HCT116 (cell line): ENCODE measurements at regions not wholly inside any gene's neighbourhood (a gene's known extent, or its start where the extent isn't known, plus 50 kb on each side); places are given as distances from the start of the nearest gene placed in this dataset.

Source experiments
- ATAC-seq: fragments of 200-7000 bp; cut with Tn5 transposase; 2 replicates; pipeline ENCODE4 v1.9.1; 2020; ENCODE audit warnings: mild to moderate bottlenecking, moderate library complexity
- BruUV-seq: library from RNA; stranded (reverse); fragments of 400-500 nt; replicated peaks from 2 replicates; lab custom pipeline; 2021; lab: Mats Ljungman, UMichigan
- CTCF ChIA-PET: fragments of 300-600 bp; sonication (Branson Sonifier 250); formaldehyde crosslinking; loops from one replicate; lab custom pipeline; 2021; ENCODE audit warnings: antibody characterized with exemption; lab: Charles Lee
- POLR2A ChIA-PET: fragments of 300-600, 350-600 bp; sonication (Branson Sonifier 250); formaldehyde crosslinking; loops from one replicate; lab custom pipeline; 2021; ENCODE audit warnings: antibody characterized with exemption; lab: Charles Lee
- RAD21 ChIA-PET, 2 experiments: fragments of 300-600 bp; sonication (Branson Sonifier 250); formaldehyde crosslinking; loops; one replicate each; lab custom pipeline; 2023; ENCODE audit warnings: low total read pairs in 2 of 2; ENCODE audit not compliant: uncharacterized antibody in 2 of 2, unreplicated experiment in 2 of 2, low non-redundant PET in 1 of 2; lab: Charles Lee
- DNase-seq: peaks from one replicate; pipeline ENCODE4 v3.0.0-alpha.2; 2010; ENCODE audit warnings: low read depth, low spot score
- H2AFZ ChIP-seq: fragments of 200-600 bp; shearing (Covaris generic), sonication (generic); 2 replicates; pipeline ENCODE4 v1.6.1; 2017; ENCODE audit warnings: low read depth, mixed run types, mixed read lengths, antibody characterized with exemption, low read length; ENCODE audit not compliant: poor library complexity, severe bottlenecking
- H3K27ac ChIP-seq: 2 replicates; pipeline ENCODE4 v1.5.1; 2012; ENCODE audit warnings: low read depth, low read length
- H3K27me3 ChIP-seq: fragments of 200-600 bp; sonication (generic); 2 replicates; pipeline ENCODE4 v1.6.1; 2016; ENCODE audit warnings: mixed run types, low read length, mixed read lengths; ENCODE audit not compliant: insufficient read depth
- H3K36me3 ChIP-seq, 2 experiments: fragments of 200-500 bp in 1 of 2; fragments of 200-600 bp in 1 of 2; sonication (Bioruptor generic) in 1 of 2; sonication (generic) in 1 of 2; 2 replicates each; pipeline versions ENCODE4 v1.5.1 to v1.6.1; 2014 to 2016; ENCODE audit warnings: low read length in 2 of 2, inconsistent platforms in 1 of 2, mixed read lengths in 1 of 2, mixed run types in 1 of 2; ENCODE audit not compliant: insufficient read depth in 2 of 2, control insufficient read depth in 1 of 2
- H3K4me1 ChIP-seq, 2 experiments: fragments of 200-600 bp in 1 of 2; sonication (generic) in 1 of 2; 2 replicates each; pipeline versions ENCODE4 v1.5.1 to v1.6.1; 2012 to 2017; ENCODE audit warnings: low read length in 2 of 2, inconsistent platforms in 1 of 2, mild to moderate bottlenecking in 1 of 2, mixed read lengths in 1 of 2, mixed run types in 1 of 2, moderate library complexity in 1 of 2; ENCODE audit not compliant: insufficient read depth in 2 of 2, control insufficient read depth in 1 of 2
- H3K4me2 ChIP-seq: fragments of 200-600 bp; sonication (generic); 2 replicates; pipeline ENCODE4 v1.6.1; 2017; ENCODE audit warnings: mixed run types, low read length, mixed read lengths
- H3K4me3 ChIP-seq, 2 experiments: fragments of 200-600 bp in 1 of 2; sonication (generic) in 1 of 2; replicated peaks in 1 of 2; 2 replicates each; pipeline ENCODE4 v1.5.1; 2011 to 2016; ENCODE audit warnings: low read length in 2 of 2, control low read depth in 1 of 2, low read depth in 1 of 2, mild to moderate bottlenecking in 1 of 2, mixed read lengths in 1 of 2, mixed run types in 1 of 2
- H3K79me2 ChIP-seq: fragments of 200-600 bp; sonication (generic); 2 replicates; pipeline ENCODE4 v1.6.1; 2017; ENCODE audit warnings: mild to moderate bottlenecking, mixed run types, low read length, moderate library complexity, mixed read lengths; ENCODE audit not compliant: insufficient read depth
- H3K9ac ChIP-seq: fragments of 200-600 bp; sonication (generic); 2 replicates; pipeline ENCODE4 v1.6.1; 2016; ENCODE audit warnings: low read length, mixed read lengths
- H3K9me2 ChIP-seq: fragments of 200-600 bp; sonication (generic), shearing (Covaris generic); 2 replicates; pipeline ENCODE4 v1.6.1; 2017; ENCODE audit warnings: mixed run types, mild to moderate bottlenecking, moderate library complexity; ENCODE audit not compliant: insufficient read depth
- H3K9me3 ChIP-seq, 2 experiments: fragments of 200-500 bp in 1 of 2; fragments of 200-600 bp in 1 of 2; sonication (Bioruptor generic) in 1 of 2; sonication (generic) in 1 of 2; 2 replicates each; pipeline ENCODE4 v1.6.1; 2014 to 2017; ENCODE audit warnings: low read length in 2 of 2, mixed read lengths in 2 of 2, inconsistent platforms in 1 of 2, low read depth in 1 of 2, mild to moderate bottlenecking in 1 of 2, mixed run types in 1 of 2, moderate library complexity in 1 of 2; ENCODE audit not compliant: control insufficient read depth in 1 of 2, insufficient read depth in 1 of 2
- H4K20me1 ChIP-seq: fragments of 200-600 bp; sonication (generic), shearing (Covaris generic); 2 replicates; pipeline ENCODE4 v1.6.1; 2017; ENCODE audit warnings: mixed run types, mild to moderate bottlenecking, moderate library complexity; ENCODE audit not compliant: insufficient read depth
- ATF3 ChIP-seq: IDR thresholded peaks from 2 replicates; pipeline ENCODE4 v1.6.1; 2012
- ELF1 ChIP-seq: IDR thresholded peaks from 2 replicates; pipeline ENCODE4 v1.6.1; 2012; ENCODE audit warnings: low read depth, borderline replicate concordance
- FOSL1 ChIP-seq: IDR thresholded peaks from 2 replicates; pipeline ENCODE4 v1.6.1; 2012; ENCODE audit warnings: low read depth
- JUND ChIP-seq: IDR thresholded peaks from 2 replicates; pipeline ENCODE4 v1.6.1; 2012
- MAX ChIP-seq: IDR thresholded peaks from 2 replicates; pipeline ENCODE4 v1.6.1; 2012
- RAD21 ChIP-seq: IDR thresholded peaks from 2 replicates; pipeline ENCODE4 v1.6.1; 2012; ENCODE audit warnings: low read depth, mild to moderate bottlenecking
- SIN3A ChIP-seq: IDR thresholded peaks from 2 replicates; pipeline ENCODE4 v1.6.1; 2012; ENCODE audit warnings: low read depth
- SRF ChIP-seq: IDR thresholded peaks from 2 replicates; pipeline ENCODE4 v1.6.1; 2012; ENCODE audit warnings: low read depth
- TCF7L2 ChIP-seq: IDR thresholded peaks from 2 replicates; pipeline ENCODE4 v1.7.0; 2011; ENCODE audit warnings: borderline replicate concordance, inconsistent platforms; ENCODE audit not compliant: insufficient read depth, insufficient read length; ENCODE audit errors: extremely low read depth
- YY1 ChIP-seq: IDR thresholded peaks from 2 replicates; pipeline ENCODE4 v1.6.1; 2011; ENCODE audit warnings: low read length, low read depth, moderate library complexity, mild to moderate bottlenecking; ENCODE audit not compliant: insufficient replicate concordance; ENCODE audit errors: extremely low read depth
- ZBTB33 ChIP-seq: IDR thresholded peaks from 2 replicates; pipeline ENCODE4 v1.6.1; 2011; ENCODE audit warnings: mild to moderate bottlenecking, low read length, moderate library complexity; ENCODE audit not compliant: insufficient replicate concordance; ENCODE audit errors: extremely low read depth
- ZFX ChIP-seq: fragments of 450-650 bp; IDR thresholded peaks from 2 replicates; pipeline ENCODE4 v1.6.1; 2017
- intact Hi-C: fragments of 100-400 bp; cut with micrococcal nuclease; formaldehyde crosslinking; loops from 2 replicates; pipeline ENCODE4 v1.10.0; 2022

- intact Hi-C loops: no loop called here
- CTCF ChIA-PET: no interaction called here
- no TSS peak for BruUV-seq
- Histone ChIP-seq H3K79me2 (no peaks in the 10 kb centered on the region), H3K9me2 (no peaks in the 10 kb centered on the region), H4K20me1 (no peaks in the 10 kb centered on the region), H2AFZ (no peak overlapping the region), H3K27me3 (no peaks in the 10 kb centered on the region), H3K27ac (no peak overlapping the region), H3K36me3 (no peaks in the 10 kb centered on the region), H3K4me1 (no peaks in the 10 kb centered on the region), H3K9ac (no peak overlapping the region), H3K4me2 (no peak overlapping the region), H3K9me3 (no peaks in the 10 kb centered on the region), H3K4me3 (no peak overlapping the region)
- TF ChIP-seq ELF1 (no peak), ZBTB33 (no peak), RAD21 (no peak), SIN3A (no peak), JUND (no peak), TCF7L2 (no peak), MAX (no peak), ZFX (no peak), FOSL1 (no peak), SRF (no peak), YY1 (no peak), ATF3 (no peak)
- DNase-seq (no peak), ATAC-seq (no peak)
- RAD21 ChIA-PET: no interaction called here
- POLR2A ChIA-PET: no interaction called here
These were observed 85.8 kb upstream of the ATP1B1 start for GRCh38 chr1:169020684-169021083.
